Suprapubic skin (tissue), 4 donors: ENCODE measurements at regions not wholly inside any gene's neighbourhood (a gene's known extent, or its start where the extent isn't known, plus 50 kb on each side); places are given as distances from the start of the nearest gene placed in this dataset.

Experiments
- EP300 ChIP-seq: sonication (generic); formaldehyde crosslinking; IDR thresholded peaks from one replicate; pipeline ENCODE4 v1.6.1; 2017; ENCODE audit warnings: antibody characterized with exemption
- POLR2A ChIP-seq, 2 donors: fragments of 450-650 bp; IDR thresholded peaks; one replicate each; pipeline ENCODE4 v1.6.1; 2017; ENCODE audit warnings: antibody characterized with exemption in 2 of 2, mild to moderate bottlenecking in 2 of 2, moderate library complexity in 2 of 2
- POLR2AphosphoS5 ChIP-seq, 3 donors: sonication (generic); formaldehyde crosslinking; IDR thresholded peaks; one replicate each; pipeline ENCODE4 v1.6.1; 2017; ENCODE audit warnings: antibody characterized with exemption in 3 of 3
- TF ChIP-seq, protein P1 (sequence below), 2 donors: fragments of 200-600 bp in 1 of 2; fragments of 450-650 bp in 1 of 2; sonication (generic) in 1 of 2; IDR thresholded peaks; one replicate each; pipeline ENCODE4 v1.5.1; 2016 to 2019; ENCODE audit warnings: antibody characterized with exemption in 2 of 2, mild to moderate bottlenecking in 1 of 2, moderate library complexity in 1 of 2

DNA sequence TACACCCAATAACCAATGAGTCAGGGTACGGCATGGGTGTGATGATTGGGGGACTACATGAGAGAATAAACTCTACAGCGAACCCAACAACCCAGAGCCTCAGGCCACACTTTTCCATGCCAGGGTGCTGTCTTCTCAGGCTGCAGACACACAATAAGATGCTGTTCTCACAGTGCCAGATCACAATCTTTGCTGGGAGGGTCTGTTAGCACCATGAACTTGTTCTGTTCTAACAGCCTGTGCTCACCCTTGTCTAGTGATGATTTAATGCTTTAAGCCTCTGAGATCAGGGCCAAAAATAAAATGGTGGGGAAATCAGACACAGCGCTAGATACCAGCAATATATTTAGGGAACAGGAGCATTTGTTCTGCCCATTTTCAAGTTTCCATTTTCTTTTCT is 621.9 kb upstream of the TBX3 start:
- TF ChIP-seq POLR2A (IDR thresholded peaks at IDR 0.05) (no peak), POLR2AphosphoS5 (IDR thresholded peaks at IDR 0.05) (no peak), EP300 (no peak)
- TF ChIP-seq, protein P1, sequence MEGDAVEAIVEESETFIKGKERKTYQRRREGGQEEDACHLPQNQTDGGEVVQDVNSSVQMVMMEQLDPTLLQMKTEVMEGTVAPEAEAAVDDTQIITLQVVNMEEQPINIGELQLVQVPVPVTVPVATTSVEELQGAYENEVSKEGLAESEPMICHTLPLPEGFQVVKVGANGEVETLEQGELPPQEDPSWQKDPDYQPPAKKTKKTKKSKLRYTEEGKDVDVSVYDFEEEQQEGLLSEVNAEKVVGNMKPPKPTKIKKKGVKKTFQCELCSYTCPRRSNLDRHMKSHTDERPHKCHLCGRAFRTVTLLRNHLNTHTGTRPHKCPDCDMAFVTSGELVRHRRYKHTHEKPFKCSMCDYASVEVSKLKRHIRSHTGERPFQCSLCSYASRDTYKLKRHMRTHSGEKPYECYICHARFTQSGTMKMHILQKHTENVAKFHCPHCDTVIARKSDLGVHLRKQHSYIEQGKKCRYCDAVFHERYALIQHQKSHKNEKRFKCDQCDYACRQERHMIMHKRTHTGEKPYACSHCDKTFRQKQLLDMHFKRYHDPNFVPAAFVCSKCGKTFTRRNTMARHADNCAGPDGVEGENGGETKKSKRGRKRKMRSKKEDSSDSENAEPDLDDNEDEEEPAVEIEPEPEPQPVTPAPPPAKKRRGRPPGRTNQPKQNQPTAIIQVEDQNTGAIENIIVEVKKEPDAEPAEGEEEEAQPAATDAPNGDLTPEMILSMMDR (IDR thresholded peaks at IDR 0.05) = no peak
